ENCODE measurements at regions not wholly inside any gene's neighbourhood (a gene's known extent, or its start where the extent isn't known, plus 50 kb on each side); places are given as distances from the start of the nearest gene placed in this dataset.
A peak's percentile ranks its signal among the peaks of the same experiment; 100 is the strongest.

GRCh38 chr4:100605144-100605543 is 87.3 kb upstream of the EMCN start:
- intact Hi-C loops (cut with DNase I) = no loop called here
- no peak for DNase-seq
- TF ChIP-seq CTCF (IDR thresholded peaks at IDR 0.05) = no peak

GRCh38 chr4:100593935-100594334 is 76.1 kb upstream of the EMCN start:
- H3K4me1 ChIP-seq = peaks cover 3 to 9% of the 10 kb centered on the region in 2 donors
- no peaks in the 10 kb centered on the region for H3K9me3 ChIP-seq
- no peak for ATAC-seq
- DNase-seq = no peak
- H3K27ac ChIP-seq = no peak overlapping the region
- no peak overlapping the region for H3K4me3 ChIP-seq
- intact Hi-C loops (cut with DNase I) = no loop called here
- no peaks in the 10 kb centered on the region for H3K27me3 ChIP-seq
- no peaks in the 10 kb centered on the region for H3K36me3 ChIP-seq
- no peak for TF ChIP-seq CTCF (IDR thresholded peaks at IDR 0.05)

More at GRCh38 chr4:100605144-100605543, 87.3 kb upstream of the EMCN start:
- H3K9me3 ChIP-seq = no peaks in the 10 kb centered on the region
- no peaks in the 10 kb centered on the region for H3K36me3 ChIP-seq
- H3K4me3 ChIP-seq = no peak overlapping the region
- no peaks in the 10 kb centered on the region for H3K27me3 ChIP-seq
- ATAC-seq = no peak
- H3K4me1 ChIP-seq = no peaks in the 10 kb centered on the region
- no peak overlapping the region for H3K27ac ChIP-seq

DNA sequence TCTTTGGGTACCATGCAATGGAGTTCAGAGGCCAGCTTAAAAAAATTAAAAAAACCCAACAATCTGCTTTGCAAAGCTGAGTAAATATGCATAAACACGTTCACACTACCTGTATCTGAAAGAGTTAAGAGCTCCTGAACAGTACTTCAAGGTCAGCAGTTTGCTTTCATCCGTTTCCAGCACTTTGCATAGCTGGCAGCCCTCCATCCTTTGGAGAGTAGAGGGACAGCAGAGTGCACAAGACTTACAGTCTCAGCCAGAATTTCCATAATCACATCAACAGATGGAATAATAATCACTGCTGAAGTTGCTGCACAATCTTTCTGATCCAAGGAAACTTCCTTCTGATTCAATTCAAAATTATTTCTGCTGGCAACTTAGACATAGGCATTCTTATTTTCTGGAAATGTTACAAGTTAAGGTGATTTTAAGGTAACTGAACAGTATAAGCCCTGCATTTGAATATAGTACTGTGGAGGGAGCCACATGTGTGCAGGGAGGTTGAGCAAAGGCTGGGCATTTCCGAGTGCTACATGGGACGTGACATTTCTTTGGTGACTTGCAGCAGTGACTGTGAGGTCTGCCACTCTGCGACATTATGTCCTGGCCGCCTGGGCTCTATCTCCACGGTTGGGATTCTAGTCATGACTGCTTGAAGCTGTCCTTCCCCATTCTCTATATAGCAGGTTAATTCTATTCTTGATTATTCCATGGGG is 73.5 kb upstream of the EMCN start:
- no peak overlapping the region for H3K4me3 ChIP-seq
- H3K27me3 ChIP-seq = no peaks in the 10 kb centered on the region
- H3K36me3 ChIP-seq = no peaks in the 10 kb centered on the region
- H3K4me1 ChIP-seq = peaks cover 3 to 9% of the 10 kb centered on the region in 2 donors
- H3K9me3 ChIP-seq = no peaks in the 10 kb centered on the region
- ATAC-seq (peak; percentile 98), DNase-seq (peak in 3 of 4 donors; percentile 46 to 81 (median 69))
- no peak for TF ChIP-seq CTCF (IDR thresholded peaks at IDR 0.05)
- intact Hi-C loops (cut with DNase I) = no loop called here
- no peak overlapping the region for H3K27ac ChIP-seq

GRCh38 chr4:100590325-100590724 is 72.5 kb upstream of the EMCN start:
- ATAC-seq (no peak), DNase-seq (no peak)
- Histone ChIP-seq H3K4me3 (no peak overlapping the region), H3K27ac (no peak overlapping the region), H3K36me3 (no peaks in the 10 kb centered on the region), H3K27me3 (no peaks in the 10 kb centered on the region), H3K4me1 (peaks cover 3 to 9% of the 10 kb centered on the region in 2 donors), H3K9me3 (no peaks in the 10 kb centered on the region)
- no peak for TF ChIP-seq CTCF (IDR thresholded peaks at IDR 0.05)
- intact Hi-C loops (cut with DNase I) = no loop called here

GRCh38 chr4:100588076-100588475 is 70.3 kb upstream of the EMCN start:
- intact Hi-C loops (cut with DNase I) = no loop called here
- TF ChIP-seq CTCF (IDR thresholded peaks at IDR 0.05) = no peak
- no peak overlapping the region for H3K4me3 ChIP-seq
- ATAC-seq (no peak), DNase-seq (no peak)
- peaks cover 3 to 9% of the 10 kb centered on the region in 2 donors for H3K4me1 ChIP-seq
- H3K27ac ChIP-seq = no peak overlapping the region
- no peaks in the 10 kb centered on the region for H3K27me3 ChIP-seq
- H3K9me3 ChIP-seq = no peaks in the 10 kb centered on the region
- H3K36me3 ChIP-seq = no peaks in the 10 kb centered on the region

Data from left lung (tissue), 4 donors.